Adipocyte (in vitro differentiated cells): ENCODE measurements at regions not wholly inside any gene's neighbourhood (a gene's known extent, or its start where the extent isn't known, plus 50 kb on each side); places are given as distances from the start of the nearest gene placed in this dataset.

ENCODE experiments used
- DNase-seq: peaks from one replicate; pipeline ENCODE4 v3.0.0-alpha.2; 2015; ENCODE audit warnings: low read depth
- H3K27me3 ChIP-seq: replicated peaks from 2 replicates; pipeline ENCODE4 v1.7.0; 2013; ENCODE audit warnings: mild to moderate bottlenecking, low read length, moderate library complexity; ENCODE audit not compliant: control insufficient read depth, insufficient read depth
- H3K36me3 ChIP-seq: 2 replicates; pipeline ENCODE4 v1.7.0; 2013; ENCODE audit warnings: low read length, mild to moderate bottlenecking, moderate library complexity; ENCODE audit not compliant: control insufficient read depth, insufficient read depth, severe bottlenecking
- H3K4me1 ChIP-seq: 2 replicates; pipeline ENCODE4 v1.7.0; 2013; ENCODE audit warnings: mild to moderate bottlenecking, low read length, moderate library complexity; ENCODE audit not compliant: control insufficient read depth, insufficient read depth
- H3K4me3 ChIP-seq: 2 replicates; pipeline ENCODE4 v1.7.0; 2013; ENCODE audit warnings: mild to moderate bottlenecking, low read length, moderate library complexity
- H3K9ac ChIP-seq: 2 replicates; pipeline ENCODE4 v1.7.0; 2013; ENCODE audit warnings: mild to moderate bottlenecking, low read length, moderate library complexity
- H3K9me3 ChIP-seq: 2 replicates; pipeline ENCODE4 v1.7.0; 2013; ENCODE audit warnings: mild to moderate bottlenecking, low read length, moderate library complexity; ENCODE audit not compliant: control insufficient read depth

- H3K9me3 ChIP-seq = no peaks in the 10 kb centered on the region
- peaks cover 5% of the 10 kb centered on the region for H3K4me1 ChIP-seq
- H3K36me3 ChIP-seq = no peaks in the 10 kb centered on the region
- DNase-seq = no peak
- H3K9ac ChIP-seq = no peak overlapping the region
- H3K4me3 ChIP-seq = no peak overlapping the region
- no peaks in the 10 kb centered on the region for H3K27me3 ChIP-seq
Observed at GRCh38 chr18:29644276-29644675, 1398.3 kb downstream of the DSC3 start.

DNA sequence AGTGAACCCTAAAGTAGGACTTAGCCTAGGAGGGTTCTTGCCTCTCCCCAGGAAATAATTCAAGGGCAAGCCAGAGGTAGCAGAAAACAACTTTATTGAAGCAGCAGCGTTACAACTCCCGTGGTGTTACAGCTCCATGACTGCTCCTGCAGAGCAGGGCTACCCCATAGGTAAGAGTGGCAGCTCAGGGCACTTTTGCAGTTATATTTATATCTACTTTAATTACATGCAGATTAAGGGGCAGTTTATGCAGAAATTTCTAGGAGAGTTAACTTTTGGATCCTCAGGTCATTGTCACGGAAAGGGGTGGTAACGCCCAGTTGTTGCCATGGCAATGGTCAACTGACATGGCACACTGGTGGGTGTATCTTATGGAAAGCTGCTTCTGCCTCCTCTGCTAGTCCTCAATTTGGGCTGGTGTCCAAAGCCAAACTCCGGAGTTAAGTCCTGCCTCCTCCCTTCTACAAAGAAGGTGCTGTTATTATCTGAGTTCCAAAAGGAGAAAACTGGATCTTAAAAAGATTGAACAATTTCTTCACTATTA, 1413.0 kb downstream of the DSC3 start:
- Histone ChIP-seq H3K27me3 (no peaks in the 10 kb centered on the region), H3K36me3 (no peaks in the 10 kb centered on the region), H3K9ac (no peak overlapping the region), H3K9me3 (no peaks in the 10 kb centered on the region), H3K4me3 (no peak overlapping the region), H3K4me1 (peaks cover 3% of the 10 kb centered on the region)
- no peak for DNase-seq

GRCh38 chr18:29626094-29626493, 1416.4 kb downstream of the DSC3 start:
- Histone ChIP-seq H3K9me3 (no peaks in the 10 kb centered on the region), H3K9ac (no peak overlapping the region), H3K4me1 (peaks cover 3% of the 10 kb centered on the region), H3K27me3 (no peaks in the 10 kb centered on the region), H3K36me3 (no peaks in the 10 kb centered on the region), H3K4me3 (no peak overlapping the region)
- no peak for DNase-seq

DNA sequence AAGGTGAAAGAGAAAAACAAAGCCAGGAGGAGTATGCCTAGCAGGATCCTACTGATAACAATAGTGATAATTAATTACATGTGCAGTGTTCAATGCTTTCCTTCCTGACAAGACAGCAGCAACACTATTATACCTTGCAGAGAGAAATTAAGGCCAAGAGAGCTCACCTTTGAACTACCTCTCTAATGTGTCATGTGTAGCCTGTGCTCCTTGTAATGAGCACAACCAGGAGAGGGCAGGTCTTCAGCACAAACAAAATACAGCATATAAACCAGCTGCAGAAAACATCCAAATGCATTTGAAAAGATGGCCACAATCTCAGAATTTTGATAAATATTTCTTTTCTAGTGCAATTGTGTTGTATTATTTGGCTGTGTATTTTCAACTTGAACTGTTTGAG, 1425.7 kb downstream of the DSC3 start:
- Histone ChIP-seq H3K9ac (no peak overlapping the region), H3K4me1 (no peaks in the 10 kb centered on the region), H3K36me3 (no peaks in the 10 kb centered on the region), H3K9me3 (no peaks in the 10 kb centered on the region), H3K27me3 (no peaks in the 10 kb centered on the region), H3K4me3 (no peak overlapping the region)
- no peak for DNase-seq

DNA sequence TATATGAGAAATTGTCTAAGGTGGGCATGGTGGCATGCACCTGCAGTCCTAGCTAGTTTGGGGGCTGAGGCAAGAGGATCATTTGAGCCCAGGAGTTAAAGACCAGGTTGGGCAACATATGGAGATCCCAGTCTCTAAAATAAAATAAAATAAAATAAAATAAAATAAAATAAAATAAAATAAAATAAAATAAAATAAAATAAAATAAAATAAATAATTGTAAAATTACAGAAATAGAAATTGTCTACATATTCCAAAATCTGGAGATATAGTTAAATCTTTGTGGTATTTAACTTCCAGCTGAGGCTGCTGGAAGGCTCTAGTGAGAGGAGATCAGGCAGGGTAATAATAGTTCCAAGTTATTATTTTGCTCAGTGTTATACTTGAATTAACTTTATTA, 1432.1 kb upstream of the CDH2 start:
- H3K4me1 ChIP-seq = no peaks in the 10 kb centered on the region
- H3K4me3 ChIP-seq = no peak overlapping the region
- peaks cover 20% of the 10 kb centered on the region for H3K9me3 ChIP-seq
- H3K36me3 ChIP-seq = no peaks in the 10 kb centered on the region
- H3K9ac ChIP-seq = no peak overlapping the region
- no peaks in the 10 kb centered on the region for H3K27me3 ChIP-seq
- DNase-seq = no peak

GRCh38 chr18:29605365-29605764, 1428.4 kb upstream of the CDH2 start:
- H3K4me3 ChIP-seq = no peak overlapping the region
- peaks cover 27% of the 10 kb centered on the region for H3K9me3 ChIP-seq
- H3K27me3 ChIP-seq = no peaks in the 10 kb centered on the region
- H3K36me3 ChIP-seq = no peaks in the 10 kb centered on the region
- H3K4me1 ChIP-seq = no peaks in the 10 kb centered on the region
- DNase-seq = no peak
- no peak overlapping the region for H3K9ac ChIP-seq

GRCh38 chr18:29596959-29597358, 1420.0 kb upstream of the CDH2 start:
- H3K36me3 ChIP-seq = no peaks in the 10 kb centered on the region
- no peak for DNase-seq
- peaks cover 5% of the 10 kb centered on the region for H3K9me3 ChIP-seq

GRCh38 chr18:29594493-29594892, 1417.6 kb upstream of the CDH2 start:
- H3K4me3 ChIP-seq = no peak overlapping the region
- no peaks in the 10 kb centered on the region for H3K9me3 ChIP-seq
- no peak overlapping the region for H3K9ac ChIP-seq
- H3K4me1 ChIP-seq = no peaks in the 10 kb centered on the region
- H3K36me3 ChIP-seq = no peaks in the 10 kb centered on the region
- no peaks in the 10 kb centered on the region for H3K27me3 ChIP-seq
- no peak for DNase-seq

More at GRCh38 chr18:29596959-29597358, 1420.0 kb upstream of the CDH2 start:
- H3K4me3 ChIP-seq = no peak overlapping the region
- no peaks in the 10 kb centered on the region for H3K27me3 ChIP-seq
- H3K4me1 ChIP-seq = no peaks in the 10 kb centered on the region
- no peak overlapping the region for H3K9ac ChIP-seq

DNA sequence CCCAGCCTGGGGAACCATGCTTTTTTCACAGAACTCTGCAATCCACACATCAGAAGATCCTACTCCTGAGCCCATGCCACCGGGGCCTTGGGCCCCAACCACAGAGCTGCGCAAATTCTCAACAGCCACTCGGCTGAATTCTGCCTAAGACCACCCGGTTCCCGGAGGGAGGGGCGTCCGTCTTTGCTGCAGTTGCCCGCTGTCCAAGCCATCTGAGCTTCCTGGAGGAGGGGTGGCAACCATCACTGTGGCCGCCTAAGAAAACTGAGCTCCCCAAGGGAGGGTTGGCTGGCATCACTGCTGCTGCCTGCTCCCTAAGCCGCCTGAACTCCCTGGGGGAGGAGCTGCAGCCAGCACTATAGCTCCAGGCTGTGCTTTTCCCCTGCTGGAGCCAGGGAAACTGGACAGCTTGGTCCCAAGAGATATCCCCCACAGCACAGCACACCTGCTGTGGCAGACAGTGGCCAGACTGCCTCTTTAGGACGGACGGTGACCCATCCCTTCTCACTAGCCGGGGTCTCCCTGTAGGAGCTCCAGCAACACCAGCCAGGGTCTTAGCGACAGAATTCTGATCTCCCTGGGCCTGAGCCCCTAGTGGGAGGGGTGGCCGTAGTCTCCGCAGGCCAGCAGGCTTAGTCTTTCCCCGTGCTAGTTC, 1411.6 kb upstream of the CDH2 start:
- no peaks in the 10 kb centered on the region for H3K4me1 ChIP-seq
- DNase-seq = no peak

GRCh38 chr18:29586210-29586609, 1409.3 kb upstream of the CDH2 start:
- no peak for DNase-seq
- no peaks in the 10 kb centered on the region for H3K4me1 ChIP-seq
- H3K36me3 ChIP-seq = no peaks in the 10 kb centered on the region
- no peak overlapping the region for H3K4me3 ChIP-seq
- H3K27me3 ChIP-seq = no peaks in the 10 kb centered on the region
- peaks cover 4% of the 10 kb centered on the region for H3K9me3 ChIP-seq
- H3K9ac ChIP-seq = no peak overlapping the region

More for the DNA sequence above, 1411.6 kb upstream of the CDH2 start:
- Histone ChIP-seq H3K4me3 (no peak overlapping the region), H3K9me3 (peaks cover 4% of the 10 kb centered on the region), H3K9ac (no peak overlapping the region), H3K36me3 (no peaks in the 10 kb centered on the region), H3K27me3 (no peaks in the 10 kb centered on the region)

DNA sequence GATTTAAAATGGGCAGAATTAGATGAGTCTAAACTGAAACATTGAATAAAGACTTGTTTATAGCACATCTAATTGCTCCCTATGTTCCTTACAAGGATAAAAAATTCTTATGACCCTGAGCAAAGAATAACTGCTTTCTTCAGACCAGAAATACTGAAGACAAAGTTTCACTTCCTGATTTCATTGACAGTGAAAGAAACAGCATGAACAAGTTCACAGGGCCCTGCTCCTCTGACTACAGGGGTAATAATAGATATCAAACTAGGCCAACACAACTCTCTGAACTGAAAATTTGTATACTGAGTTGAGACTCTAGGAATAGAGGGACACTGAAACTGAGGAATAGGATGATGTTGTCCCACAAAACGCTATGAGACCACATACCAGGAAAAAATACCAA, 1383.3 kb upstream of the CDH2 start:
- DNase-seq = no peak
- H3K4me1 ChIP-seq = no peaks in the 10 kb centered on the region
- H3K9me3 ChIP-seq = no peaks in the 10 kb centered on the region
- no peaks in the 10 kb centered on the region for H3K36me3 ChIP-seq
- no peak overlapping the region for H3K9ac ChIP-seq
- H3K4me3 ChIP-seq = no peak overlapping the region
- no peaks in the 10 kb centered on the region for H3K27me3 ChIP-seq

- Histone ChIP-seq H3K9ac (no peak overlapping the region), H3K9me3 (no peaks in the 10 kb centered on the region), H3K27me3 (no peaks in the 10 kb centered on the region), H3K36me3 (no peaks in the 10 kb centered on the region), H3K4me3 (no peak overlapping the region), H3K4me1 (no peaks in the 10 kb centered on the region)
- DNase-seq = no peak
Observed at GRCh38 chr18:29556070-29556469, 1379.1 kb upstream of the CDH2 start.
